ENCODE measurements at regions not wholly inside any gene's neighbourhood (a gene's known extent, or its start where the extent isn't known, plus 50 kb on each side); places are given as distances from the start of the nearest gene placed in this dataset.

DNA sequence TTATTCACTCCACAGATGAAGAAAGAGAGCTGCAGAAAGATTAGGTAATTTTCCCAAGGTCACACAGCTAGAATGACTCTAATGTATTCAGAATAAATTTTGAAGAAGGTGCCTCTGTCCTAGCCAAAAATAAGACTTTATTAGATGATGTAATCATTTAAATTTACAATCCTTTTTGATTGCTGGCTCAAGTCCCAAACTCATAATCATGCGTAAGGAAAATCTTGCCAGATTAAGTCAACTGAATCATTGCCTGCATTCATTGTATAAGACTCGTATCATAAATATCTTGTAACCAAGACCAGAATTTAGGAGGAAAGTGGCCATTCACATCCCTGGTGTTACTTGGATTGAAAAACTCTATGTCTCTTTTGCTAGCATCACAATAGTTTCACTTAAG, 53.1 kb upstream of the STK39 start:
- peaks cover under 1% of the 10 kb centered on the region for H3K9me3 Mint-ChIP-seq
- H3K4me3 Mint-ChIP-seq: no peak overlapping the region
- intact Hi-C loops (cut with micrococcal nuclease): no loop called here
- no peak overlapping the region for H3K27ac Mint-ChIP-seq
- no peak for DNase-seq
- POLR2A ChIA-PET: no interaction called here
- CTCF ChIA-PET: no interaction called here
- no peaks in the 10 kb centered on the region for H3K4me1 Mint-ChIP-seq (ENCODE audit: low read depth)
- peaks cover under 1% of the 10 kb centered on the region for H3K36me3 Mint-ChIP-seq
- no peaks in the 10 kb centered on the region for H3K27me3 Mint-ChIP-seq

DNA sequence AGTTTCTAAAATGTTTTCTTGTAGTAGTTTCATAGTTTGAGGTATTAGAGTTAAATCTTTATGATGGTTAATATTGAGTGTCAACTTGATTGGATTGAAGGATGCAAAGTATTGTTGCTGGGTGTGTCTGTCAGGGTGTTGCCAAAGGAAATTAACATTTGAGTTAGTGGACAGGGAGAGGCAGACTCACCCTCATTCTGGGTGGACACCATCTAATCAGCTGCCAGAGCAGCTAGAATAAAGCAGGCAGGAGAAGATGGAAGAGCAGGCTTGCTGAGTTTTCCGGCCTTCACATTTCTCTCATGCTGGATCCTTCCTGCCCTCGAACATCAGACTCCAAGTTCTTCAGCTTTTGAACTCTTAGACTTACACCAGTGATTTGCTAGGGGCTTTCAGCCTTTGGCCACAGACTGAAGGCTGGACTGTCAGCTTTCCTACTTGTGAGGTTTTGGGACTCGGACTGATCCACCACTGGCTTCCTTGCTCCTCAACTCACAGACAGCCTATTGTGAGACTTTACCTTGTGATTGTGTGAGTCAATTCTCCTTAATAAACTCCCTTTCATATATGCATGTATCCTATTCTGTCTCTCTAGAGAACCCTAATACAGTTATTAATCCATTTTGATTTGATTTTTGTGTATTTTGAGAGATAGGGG, 56.8 kb upstream of the STK39 start:
- intact Hi-C loops (cut with micrococcal nuclease): no loop called here
- no peaks in the 10 kb centered on the region for H3K4me1 Mint-ChIP-seq (ENCODE audit: low read depth)
- ChIA-PET POLR2A (no interaction called here), CTCF (no interaction called here)
- peaks cover 29% of the 10 kb centered on the region for H3K9me3 Mint-ChIP-seq
- DNase-seq: no peak
- no peak overlapping the region for H3K4me3 Mint-ChIP-seq
- peaks cover 2% of the 10 kb centered on the region for H3K27me3 Mint-ChIP-seq
- H3K36me3 Mint-ChIP-seq: peaks cover 7% of the 10 kb centered on the region
- H3K27ac Mint-ChIP-seq: no peak overlapping the region

DNA sequence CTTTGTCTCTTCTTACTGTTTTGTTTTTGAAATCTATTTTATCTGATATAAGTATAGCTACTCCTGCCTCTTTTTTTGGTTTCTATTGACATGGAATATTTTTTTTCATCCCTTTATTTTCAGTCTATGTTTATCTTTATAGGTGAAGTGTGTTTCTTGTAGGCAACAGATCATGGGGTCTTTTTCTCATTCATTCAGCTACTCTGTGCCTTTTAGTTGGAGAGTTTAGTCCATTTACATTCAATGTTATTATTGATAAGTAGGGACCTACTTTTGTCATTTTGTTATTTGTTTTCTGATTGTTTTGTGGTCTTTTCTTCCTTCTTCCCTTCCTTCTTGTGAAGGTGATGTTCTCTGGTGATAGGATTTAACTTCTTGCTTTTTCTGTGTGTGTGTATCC, 60.0 kb upstream of the STK39 start:
- POLR2A ChIA-PET: no interaction called here
- H3K27ac Mint-ChIP-seq: no peak overlapping the region
- intact Hi-C loops (cut with micrococcal nuclease): no loop called here
- peaks cover 29% of the 10 kb centered on the region for H3K9me3 Mint-ChIP-seq
- CTCF ChIA-PET: no interaction called here
- peaks cover 2% of the 10 kb centered on the region for H3K27me3 Mint-ChIP-seq
- no peaks in the 10 kb centered on the region for H3K4me1 Mint-ChIP-seq (ENCODE audit: low read depth)
- peaks cover 7% of the 10 kb centered on the region for H3K36me3 Mint-ChIP-seq
- DNase-seq: no peak
- H3K4me3 Mint-ChIP-seq: no peak overlapping the region

DNA sequence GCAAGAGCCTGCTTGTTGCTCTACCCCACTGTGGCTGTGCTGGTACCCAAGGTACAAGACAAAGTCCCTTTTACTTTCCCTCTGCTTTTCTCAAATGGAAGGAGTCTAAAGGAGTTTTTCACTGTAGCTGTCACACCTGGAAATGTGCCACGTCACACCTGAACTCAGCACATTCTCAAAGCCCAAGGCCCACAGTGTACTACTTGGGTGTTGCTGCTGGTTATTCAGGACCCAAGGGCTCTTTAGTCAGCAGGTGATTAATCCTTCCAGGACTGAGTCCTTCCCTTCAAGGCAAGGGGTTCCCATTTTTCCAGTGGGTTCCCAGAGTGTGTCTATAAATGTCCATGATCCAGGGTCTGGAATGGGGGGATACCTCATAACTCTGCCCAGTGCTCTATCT, 63.2 kb upstream of the STK39 start:
- peaks cover 5% of the 10 kb centered on the region for H3K36me3 Mint-ChIP-seq
- peaks cover 2% of the 10 kb centered on the region for H3K27me3 Mint-ChIP-seq
- no peak overlapping the region for H3K4me3 Mint-ChIP-seq
- no peaks in the 10 kb centered on the region for H3K4me1 Mint-ChIP-seq (ENCODE audit: low read depth)
- CTCF ChIA-PET: interaction anchor here (0.9 kb wide), 1 partner anchor 16 kb away, joined by 3 read pairs; no protein-coding TSS in a partner anchor
- POLR2A ChIA-PET: no interaction called here
- H3K27ac Mint-ChIP-seq: no peak overlapping the region
- intact Hi-C loops (cut with micrococcal nuclease): no loop called here
- no peak for DNase-seq
- peaks cover 27% of the 10 kb centered on the region for H3K9me3 Mint-ChIP-seq

DNA sequence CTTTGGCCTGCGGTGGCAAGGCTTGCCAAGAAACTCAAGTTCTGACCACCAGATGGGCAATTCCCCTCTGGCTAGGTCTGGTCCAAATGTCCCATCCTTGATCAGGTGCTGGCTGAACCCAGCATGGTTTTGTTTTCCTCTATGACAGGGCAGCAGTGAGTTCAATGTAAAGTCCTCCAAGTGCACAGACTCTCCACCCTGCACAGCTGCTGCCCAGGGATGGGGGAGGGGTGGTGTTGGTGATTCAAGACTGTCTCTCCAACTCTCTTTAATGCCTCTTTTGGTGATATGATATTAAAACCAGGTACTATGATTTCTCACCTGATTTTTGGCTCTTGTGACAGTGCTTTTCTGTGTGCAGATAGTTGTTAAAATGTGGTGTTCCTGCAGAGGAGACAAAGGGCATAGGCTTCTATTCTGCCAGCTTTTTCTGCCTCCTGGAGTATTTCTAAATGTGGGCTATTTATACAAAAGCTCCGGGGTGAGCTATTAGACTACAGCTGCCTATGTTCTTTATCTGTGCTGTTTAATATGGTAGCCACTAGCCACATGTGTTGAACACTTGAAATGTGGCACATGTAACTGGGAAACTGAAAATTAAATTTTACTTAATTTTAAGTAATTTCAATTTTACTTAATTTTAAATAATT, 64.0 kb upstream of the STK39 start:
- CTCF ChIA-PET: interaction anchor here (0.6 to 0.9 kb wide), 2 partner anchors 17 to 45 kb away, joined by 3 read pairs; no protein-coding TSS in a partner anchor
- H3K9me3 Mint-ChIP-seq: peaks cover 19% of the 10 kb centered on the region
- H3K4me1 Mint-ChIP-seq (ENCODE audit: low read depth): no peaks in the 10 kb centered on the region
- no peaks in the 10 kb centered on the region for H3K27me3 Mint-ChIP-seq
- POLR2A ChIA-PET: no interaction called here
- intact Hi-C loops (cut with micrococcal nuclease): no loop called here
- H3K4me3 Mint-ChIP-seq: no peak overlapping the region
- no peak overlapping the region for H3K27ac Mint-ChIP-seq
- no peak for DNase-seq
- peaks cover 3% of the 10 kb centered on the region for H3K36me3 Mint-ChIP-seq

DNA sequence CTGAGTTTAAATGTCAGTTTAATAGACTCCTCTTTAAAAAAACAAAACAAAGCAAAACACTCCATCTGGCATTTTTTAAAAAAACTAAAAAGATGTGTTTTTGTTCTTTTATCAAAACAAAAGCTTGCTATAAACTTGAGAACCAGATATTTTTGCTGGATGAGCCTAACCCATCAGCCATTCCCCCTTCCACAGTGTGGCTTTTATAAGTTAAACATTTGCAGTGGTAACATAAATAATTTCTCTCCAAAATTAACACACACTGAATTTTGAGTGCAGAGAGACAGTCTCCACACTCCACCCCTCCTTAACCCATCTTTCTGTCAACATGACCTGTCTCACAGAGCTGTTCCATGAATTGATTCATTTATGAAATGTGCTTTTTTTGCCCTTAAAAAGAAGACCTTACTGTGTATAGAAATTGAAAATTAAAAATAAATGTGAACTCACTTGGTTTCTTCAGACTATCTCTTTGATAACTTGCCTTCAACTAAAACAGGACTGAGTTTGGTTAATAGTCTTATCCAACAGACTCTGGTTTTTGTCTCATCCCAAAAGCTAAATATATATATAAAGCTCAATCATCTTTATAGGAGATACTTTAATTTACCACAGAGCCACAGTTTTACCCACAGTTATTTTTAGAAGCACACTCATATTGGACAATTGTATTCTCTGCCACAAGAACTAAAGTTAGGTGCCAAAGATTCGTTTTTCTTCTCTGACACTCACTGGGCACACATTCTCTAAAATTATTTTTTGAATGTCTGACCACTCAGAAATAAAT, 64.8 kb upstream of the STK39 start:
- ChIA-PET CTCF (interaction anchor here (0.6 kb wide), 1 partner anchor 44 kb away, joined by 3 read pairs; no protein-coding TSS in a partner anchor), POLR2A (no interaction called here)

DNA sequence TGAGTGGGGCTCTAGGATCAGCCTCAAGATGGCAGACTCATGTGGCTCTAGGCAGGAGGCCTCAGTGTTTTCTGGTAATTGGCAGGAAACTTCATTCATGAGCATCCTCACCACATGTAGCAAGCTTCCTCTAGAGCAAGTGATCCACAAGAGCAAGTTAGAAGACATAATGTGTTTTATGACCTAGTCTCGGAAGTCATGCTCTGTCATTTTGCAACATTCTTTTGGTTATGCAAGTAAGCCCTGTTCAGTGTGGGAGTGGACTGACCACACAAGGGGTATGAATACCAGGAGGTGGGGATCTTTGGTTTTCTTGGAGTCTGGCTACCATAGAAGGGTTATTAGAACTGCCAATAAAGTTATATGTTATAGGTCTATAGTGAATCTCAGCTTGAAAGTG, 66.8 kb upstream of the STK39 start:
- no peak for DNase-seq
- H3K4me1 Mint-ChIP-seq (ENCODE audit: low read depth): no peaks in the 10 kb centered on the region
- H3K27ac Mint-ChIP-seq: no peak overlapping the region
- no peaks in the 10 kb centered on the region for H3K27me3 Mint-ChIP-seq
- H3K4me3 Mint-ChIP-seq: no peak overlapping the region
- ChIA-PET POLR2A (no interaction called here), CTCF (interaction anchor here (0.6 kb wide), 1 partner anchor 9 kb away, joined by 3 read pairs; no protein-coding TSS in a partner anchor)
- H3K36me3 Mint-ChIP-seq: no peaks in the 10 kb centered on the region
- intact Hi-C loops (cut with micrococcal nuclease): no loop called here
- H3K9me3 Mint-ChIP-seq: no peaks in the 10 kb centered on the region

More for the DNA sequence above, 64.8 kb upstream of the STK39 start:
- Mint-ChIP-seq H3K4me1 (ENCODE audit: low read depth) (no peaks in the 10 kb centered on the region), H3K9me3 (peaks cover 13% of the 10 kb centered on the region), H3K27me3 (no peaks in the 10 kb centered on the region), H3K36me3 (no peaks in the 10 kb centered on the region), H3K4me3 (no peak overlapping the region), H3K27ac (no peak overlapping the region)
- DNase-seq: no peak
- intact Hi-C loops (cut with micrococcal nuclease): no loop called here

DNA sequence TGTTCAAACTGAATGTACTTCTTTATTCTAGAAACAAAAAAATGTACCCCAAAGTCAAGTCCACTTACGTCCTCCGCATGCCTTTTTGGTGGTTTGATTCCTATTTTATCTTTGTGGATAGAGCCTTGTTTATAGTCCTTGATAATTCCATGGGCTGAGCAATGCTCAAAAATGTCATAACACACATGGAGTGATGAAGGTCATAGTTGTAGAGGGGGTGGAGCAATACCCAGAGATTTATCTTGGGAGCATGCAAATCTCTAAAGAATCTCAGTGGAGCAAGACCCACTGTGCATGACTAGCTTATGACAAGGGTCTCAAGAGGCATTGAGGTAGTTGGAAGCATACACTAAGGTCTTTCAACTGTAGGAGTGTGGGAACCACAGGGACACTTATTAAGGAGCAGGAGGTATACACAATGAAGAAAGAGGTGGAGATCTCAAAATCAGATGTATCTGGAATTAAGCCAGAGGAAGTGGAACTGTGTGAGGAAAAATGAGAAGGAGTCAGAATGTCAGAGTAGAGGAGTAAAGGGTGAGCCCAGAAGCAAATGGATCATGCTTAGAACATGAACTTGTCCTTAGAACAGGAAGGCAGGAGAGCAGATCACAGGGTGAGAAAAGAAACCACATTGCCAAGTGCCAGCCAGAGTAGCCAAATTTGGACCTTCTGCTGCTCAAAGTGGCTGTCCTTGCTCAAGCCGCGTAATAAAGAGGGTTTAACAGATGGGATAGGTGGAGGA, 68.1 kb upstream of the STK39 start:
- Mint-ChIP-seq H3K4me3 (no peak overlapping the region), H3K4me1 (ENCODE audit: low read depth) (no peaks in the 10 kb centered on the region), H3K9me3 (no peaks in the 10 kb centered on the region), H3K27me3 (no peaks in the 10 kb centered on the region), H3K27ac (no peak overlapping the region), H3K36me3 (no peaks in the 10 kb centered on the region)
- intact Hi-C loops (cut with micrococcal nuclease): no loop called here
- POLR2A ChIA-PET: no interaction called here
- no peak for DNase-seq
- CTCF ChIA-PET: no interaction called here

DNA sequence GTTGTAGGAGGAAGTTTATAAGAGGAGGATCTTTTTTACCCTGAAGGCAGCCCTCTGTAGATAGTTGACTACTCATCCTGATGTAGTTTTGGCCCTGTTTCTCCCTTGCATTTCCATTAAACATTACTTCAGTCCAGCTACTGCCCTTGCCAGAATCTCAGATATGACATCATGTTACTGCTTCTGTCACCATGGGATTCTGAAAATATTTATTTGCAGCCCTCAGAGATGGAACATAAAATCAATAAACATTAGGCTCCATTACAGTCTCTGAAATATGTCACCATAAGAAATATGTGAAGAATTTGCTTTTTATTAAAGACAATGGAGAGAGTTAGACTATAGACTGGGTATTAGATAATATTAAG, 68.7 kb upstream of the STK39 start:
- H3K36me3 Mint-ChIP-seq: no peaks in the 10 kb centered on the region
- no peak overlapping the region for H3K4me3 Mint-ChIP-seq
- ChIA-PET POLR2A (no interaction called here), CTCF (no interaction called here)
- DNase-seq: no peak
- H3K27ac Mint-ChIP-seq: no peak overlapping the region
- H3K9me3 Mint-ChIP-seq: no peaks in the 10 kb centered on the region
- H3K4me1 Mint-ChIP-seq (ENCODE audit: low read depth): no peaks in the 10 kb centered on the region
- no peaks in the 10 kb centered on the region for H3K27me3 Mint-ChIP-seq
- intact Hi-C loops (cut with micrococcal nuclease): no loop called here

DNA sequence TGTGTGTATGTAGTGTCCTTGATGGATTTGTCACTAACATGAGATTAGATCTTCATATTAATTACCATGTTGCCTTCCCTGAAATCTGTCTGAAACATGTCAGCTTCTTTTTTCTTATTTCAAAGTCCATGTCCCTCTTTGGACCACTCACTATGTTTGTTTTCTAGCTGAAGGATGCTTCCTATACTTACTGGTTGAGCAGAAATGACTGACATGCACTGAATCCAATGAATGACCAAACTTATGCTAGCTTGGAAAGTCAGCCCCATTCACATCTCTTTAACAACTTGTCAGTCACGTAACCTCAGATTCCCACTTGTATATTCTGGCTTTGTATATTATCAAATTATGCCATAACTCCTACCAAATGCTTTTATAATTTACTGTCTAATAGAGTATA, 69.9 kb upstream of the STK39 start:
- Mint-ChIP-seq H3K27me3 (peaks cover 7% of the 10 kb centered on the region), H3K4me3 (no peak overlapping the region), H3K36me3 (no peaks in the 10 kb centered on the region), H3K9me3 (no peaks in the 10 kb centered on the region), H3K27ac (no peak overlapping the region), H3K4me1 (ENCODE audit: low read depth) (no peaks in the 10 kb centered on the region)
- no peak for DNase-seq
- intact Hi-C loops (cut with micrococcal nuclease): no loop called here
- POLR2A ChIA-PET: no interaction called here
- CTCF ChIA-PET: interaction anchor here (1.4 kb wide), 1 partner anchor 19 kb away, joined by 3 read pairs; no protein-coding TSS in a partner anchor

DNA sequence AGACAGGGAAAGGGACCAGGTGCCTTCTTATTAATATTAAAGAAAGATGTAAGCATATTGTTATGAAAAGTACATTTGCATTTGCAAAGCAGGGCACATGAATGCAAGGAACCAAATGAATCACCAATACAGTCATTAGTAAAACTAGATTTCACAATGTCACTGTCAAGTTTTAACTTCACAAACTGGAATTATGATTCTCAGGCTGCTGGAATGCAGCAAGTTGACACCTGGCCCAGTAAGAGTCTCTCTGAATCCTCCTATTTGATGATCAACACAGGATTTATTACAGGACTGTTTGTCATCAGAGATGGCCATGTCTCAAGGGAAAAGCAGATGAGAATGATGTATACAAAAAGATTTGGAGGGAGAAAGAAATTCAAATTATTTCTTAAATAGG, 72.9 kb upstream of the STK39 start:
- no peak for DNase-seq
- H3K27ac Mint-ChIP-seq: no peak overlapping the region
- intact Hi-C loops (cut with micrococcal nuclease): loop anchor here (5.0 kb wide), 2 partner anchors 78 to 183 kb away; no protein-coding TSS in a partner anchor
- ChIA-PET CTCF (no interaction called here), POLR2A (no interaction called here)
- H3K4me3 Mint-ChIP-seq: no peak overlapping the region
- H3K4me1 Mint-ChIP-seq (ENCODE audit: low read depth): peaks cover 12% of the 10 kb centered on the region
- H3K27me3 Mint-ChIP-seq: peaks cover 29% of the 10 kb centered on the region
- H3K36me3 Mint-ChIP-seq: no peaks in the 10 kb centered on the region
- H3K9me3 Mint-ChIP-seq: no peaks in the 10 kb centered on the region
